ENCODE measurements at regions not wholly inside any gene's neighbourhood (a gene's known extent, or its start where the extent isn't known, plus 50 kb on each side); places are given as distances from the start of the nearest gene placed in this dataset.
"Not testable (repeated sequence)": the region's sequence is repeated elsewhere in the genome, so short reads cannot be mapped to it uniquely, and the experiment has no call there.

- no peak for DNase-seq (ENCODE audit: low read depth)
These were observed 115.2 kb upstream of the BEND6 start for GRCh38 chr6:56839533-56840183.

DNA sequence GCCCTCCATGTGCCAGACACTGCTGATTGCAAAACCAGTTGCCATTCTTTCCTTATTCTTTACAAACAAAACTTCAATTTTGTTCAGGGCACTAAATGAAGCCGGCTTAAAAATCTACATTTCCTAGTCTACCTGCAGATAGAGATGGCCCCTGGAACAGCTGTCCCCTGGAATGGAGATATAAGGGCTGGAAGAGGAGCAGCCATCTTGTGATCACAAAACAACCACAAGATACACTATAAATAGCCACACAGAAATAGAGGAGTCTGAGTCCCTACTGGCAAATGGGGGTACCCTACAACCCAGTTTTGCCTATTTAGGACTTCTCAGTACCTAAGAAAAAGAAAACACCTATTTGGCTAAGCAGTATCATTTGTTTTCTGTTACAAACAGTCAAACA, 115.9 kb upstream of the BEND6 start:
- DNase-seq (ENCODE audit: low read depth) = no peak

GRCh38 chr6:56838016-56838555, 116.8 kb upstream of the BEND6 start:
- DNase-seq (ENCODE audit: low read depth) = no peak

- no peak for DNase-seq (ENCODE audit: low read depth)
These were observed 117.5 kb upstream of the BEND6 start for GRCh38 chr6:56837322-56837894.

DNA sequence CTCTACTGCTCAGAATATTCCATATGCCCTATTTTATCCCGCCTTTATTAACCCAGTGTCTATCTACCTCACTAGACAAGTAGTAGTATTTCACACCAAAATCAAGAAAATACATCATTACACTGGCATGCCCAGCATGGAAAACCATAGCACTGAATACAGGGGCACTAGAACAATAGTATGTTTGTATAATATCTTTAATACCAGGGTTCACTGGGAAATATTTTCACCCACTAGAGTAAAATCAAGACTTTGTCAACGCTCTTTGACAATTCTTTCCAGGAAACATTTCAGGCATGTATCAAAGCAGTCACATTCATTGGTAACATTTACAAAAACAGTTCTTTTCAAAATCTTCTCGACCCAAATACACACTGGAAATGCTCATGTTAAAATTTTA, 119.3 kb upstream of the BEND6 start:
- DNase-seq (ENCODE audit: low read depth) = no peak

DNA sequence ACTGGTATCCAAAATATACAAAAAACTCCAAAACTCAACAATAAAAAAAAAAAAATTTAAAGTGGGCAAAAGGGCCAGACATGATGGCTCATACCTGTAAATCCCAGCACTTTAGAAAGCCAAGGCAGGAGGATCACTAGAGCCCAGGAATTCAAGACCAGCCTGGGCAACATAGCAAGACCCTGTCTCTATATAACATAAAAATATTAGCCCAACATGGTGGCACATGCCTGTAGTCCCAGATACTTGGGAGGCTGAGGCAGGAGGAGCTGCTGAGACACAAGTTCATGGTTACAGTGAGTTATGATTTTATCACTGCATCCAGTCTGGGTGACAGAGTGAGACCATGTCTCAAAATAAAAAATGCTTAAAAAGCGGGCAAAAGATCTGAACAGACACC, 121.0 kb upstream of the BEND6 start:
- no peak for DNase-seq (ENCODE audit: low read depth)

GRCh38 chr6:56833127-56833791, 121.6 kb upstream of the BEND6 start:
- DNase-seq (ENCODE audit: low read depth) = no peak

- no peak for DNase-seq (ENCODE audit: low read depth)
These were observed 122.7 kb upstream of the BEND6 start for GRCh38 chr6:56832225-56832624.

GRCh38 chr6:56831334-56831733, 123.6 kb upstream of the BEND6 start:
- DNase-seq (ENCODE audit: low read depth) = no peak

DNA sequence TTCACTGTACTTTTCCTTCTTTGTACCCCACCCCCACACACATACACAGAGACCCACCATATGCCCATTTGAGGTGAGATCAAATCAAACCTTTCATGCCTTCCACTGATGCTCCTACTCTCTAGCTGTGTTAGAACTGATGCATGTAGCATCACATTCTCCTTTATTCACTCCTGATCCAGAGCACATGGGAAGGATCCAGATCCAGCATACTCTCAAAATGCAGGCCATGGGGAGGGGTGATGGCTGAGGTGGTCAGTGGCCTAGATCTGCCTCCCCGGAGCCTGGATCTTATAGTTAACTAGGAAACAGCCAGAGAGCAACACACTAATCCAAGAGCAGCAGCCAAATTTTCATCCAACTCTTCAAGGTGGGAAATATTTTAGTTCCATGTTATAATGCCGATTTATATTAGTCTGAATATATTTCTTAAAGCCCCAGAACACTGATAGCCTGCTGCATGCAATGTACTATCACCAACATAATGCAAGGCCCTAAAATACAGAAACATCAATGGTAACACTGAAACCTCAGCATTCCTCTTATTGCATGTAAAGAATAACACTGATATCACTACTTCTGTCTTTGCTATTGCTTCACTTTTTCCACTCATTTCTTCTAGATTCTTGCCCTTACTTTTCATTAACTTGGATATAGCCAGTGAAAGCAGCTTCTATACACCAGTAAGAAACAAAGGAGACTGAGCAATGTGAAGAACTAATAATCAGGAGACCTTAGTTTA, 126.8 kb upstream of the BEND6 start:
- DNase-seq (ENCODE audit: low read depth) = no peak

- DNase-seq (ENCODE audit: low read depth) = not testable (repeated sequence)
These were observed 130.5 kb upstream of the BEND6 start for GRCh38 chr6:56824431-56824830.

DNA sequence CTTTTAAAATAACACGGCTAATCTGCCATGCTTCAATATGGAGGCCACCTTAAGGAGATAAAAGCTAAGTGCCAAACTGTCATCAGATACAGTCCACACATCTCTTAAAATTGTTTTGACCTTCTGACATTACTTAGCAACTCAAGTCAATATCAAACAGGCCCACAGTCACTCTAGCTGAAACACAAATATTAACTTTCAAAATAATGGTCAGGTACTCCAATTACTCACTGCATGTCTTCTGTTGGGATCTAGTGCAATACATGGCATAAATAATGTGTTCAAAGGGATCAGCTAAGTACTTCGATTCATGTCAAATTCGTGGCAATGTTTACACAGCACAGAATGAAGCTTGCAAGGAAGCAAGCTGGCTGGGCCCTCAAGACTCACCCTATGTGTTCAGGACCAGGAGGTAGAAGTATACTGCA, 133.9 kb upstream of the BEND6 start:
- DNase-seq (ENCODE audit: low read depth) = no peak

DNA sequence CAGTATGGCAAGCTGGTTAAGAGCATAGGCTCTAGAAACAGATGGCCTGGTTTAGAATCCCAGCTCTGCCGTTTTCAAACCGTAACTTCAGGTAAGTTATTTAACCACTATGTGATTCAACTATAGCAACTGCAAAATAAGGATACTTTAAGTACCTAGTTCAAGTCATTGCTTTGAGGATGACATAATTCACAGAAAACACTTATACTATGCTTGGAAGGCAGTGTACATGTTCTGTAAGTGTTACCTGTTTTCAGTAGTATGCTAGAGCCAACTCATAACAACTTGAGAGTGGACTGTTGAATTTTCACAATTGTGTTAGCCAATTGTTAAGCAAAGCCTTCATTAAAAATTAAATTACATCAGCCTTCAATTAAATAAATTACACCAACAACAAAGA, 134.8 kb upstream of the BEND6 start:
- no peak for DNase-seq (ENCODE audit: low read depth)

DNA sequence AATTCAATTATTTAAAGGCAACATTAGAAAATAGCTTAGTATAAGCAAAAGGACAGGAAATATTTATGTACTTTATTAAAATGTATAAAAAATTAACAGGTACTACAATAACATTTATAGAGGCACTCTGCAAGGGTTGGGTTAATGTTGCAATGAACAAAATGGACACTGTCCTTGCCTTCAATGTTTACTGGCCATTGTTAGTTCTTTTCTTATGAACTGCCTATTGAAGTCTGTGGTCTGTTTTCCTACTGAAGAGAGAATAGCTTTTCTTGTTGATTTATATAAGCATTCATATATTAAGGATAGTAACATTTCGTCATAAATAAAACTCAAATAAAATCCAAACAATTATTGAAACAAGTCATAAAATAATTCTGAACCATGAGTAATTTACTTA, 135.3 kb upstream of the BEND6 start:
- DNase-seq (ENCODE audit: low read depth) = no peak

DNA sequence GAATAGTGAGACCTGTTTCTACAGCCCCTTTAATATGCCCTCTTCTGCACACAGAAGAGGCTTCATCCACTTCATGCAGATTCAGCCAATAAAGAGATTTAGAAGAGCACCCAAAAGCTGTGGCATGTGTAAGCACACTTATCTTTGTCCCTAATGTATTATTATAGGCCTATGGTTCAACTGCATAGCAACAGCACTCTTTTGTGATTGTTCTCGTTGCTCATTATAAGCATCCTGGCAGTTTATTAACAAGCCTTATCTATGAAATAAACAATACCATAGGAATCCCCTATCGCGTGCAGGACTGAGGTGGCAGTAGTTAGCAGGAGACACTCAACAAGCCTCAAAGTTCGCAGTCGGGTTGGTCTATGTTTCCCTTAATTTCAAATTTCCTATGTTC, 138.5 kb upstream of the BEND6 start:
- no peak for DNase-seq (ENCODE audit: low read depth)

- DNase-seq (ENCODE audit: low read depth) = no peak
These were observed 139.5 kb upstream of the BEND6 start for GRCh38 chr6:56815436-56815835.

DNA sequence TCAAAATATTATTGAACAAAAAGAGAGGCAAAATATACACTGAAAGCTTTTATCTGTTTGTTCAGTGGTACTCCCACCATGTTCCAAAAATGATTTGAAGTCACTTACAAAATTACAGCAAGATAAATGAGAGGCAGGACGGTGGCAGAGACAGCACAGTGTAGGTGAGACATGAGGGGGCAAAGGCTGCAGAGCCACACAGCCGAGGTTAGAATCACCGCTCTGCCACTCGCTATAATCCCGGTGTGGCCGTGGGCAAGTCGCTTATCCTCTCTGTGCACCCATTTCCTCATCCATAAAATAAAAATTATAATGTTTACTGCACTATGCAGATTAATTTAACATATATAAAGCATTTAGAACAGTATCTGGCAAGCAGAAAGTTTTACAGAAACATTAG, 140.1 kb upstream of the BEND6 start:
- DNase-seq (ENCODE audit: low read depth) = no peak

GRCh38 chr6:56814308-56814707, 140.6 kb upstream of the BEND6 start:
- no peak for DNase-seq (ENCODE audit: low read depth)

DNA sequence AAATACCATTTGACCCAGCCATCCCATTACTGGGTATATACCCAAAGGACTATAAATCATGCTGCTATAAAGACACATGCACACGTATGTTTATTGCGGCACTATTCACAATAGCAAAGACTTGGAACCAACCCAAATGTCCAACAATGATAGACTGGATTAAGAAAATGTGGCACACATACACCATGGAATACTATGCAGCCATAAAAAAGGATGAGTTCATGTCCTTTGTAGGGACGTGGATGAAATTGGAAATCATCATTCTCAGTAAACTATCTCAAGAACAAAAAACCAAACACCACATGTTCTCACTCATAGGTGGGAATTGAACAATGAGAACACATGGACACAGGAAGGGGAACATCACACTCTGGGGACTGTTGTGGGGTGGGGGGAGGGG, 142.1 kb upstream of the BEND6 start:
- DNase-seq (ENCODE audit: low read depth) = not testable (repeated sequence)

DNA sequence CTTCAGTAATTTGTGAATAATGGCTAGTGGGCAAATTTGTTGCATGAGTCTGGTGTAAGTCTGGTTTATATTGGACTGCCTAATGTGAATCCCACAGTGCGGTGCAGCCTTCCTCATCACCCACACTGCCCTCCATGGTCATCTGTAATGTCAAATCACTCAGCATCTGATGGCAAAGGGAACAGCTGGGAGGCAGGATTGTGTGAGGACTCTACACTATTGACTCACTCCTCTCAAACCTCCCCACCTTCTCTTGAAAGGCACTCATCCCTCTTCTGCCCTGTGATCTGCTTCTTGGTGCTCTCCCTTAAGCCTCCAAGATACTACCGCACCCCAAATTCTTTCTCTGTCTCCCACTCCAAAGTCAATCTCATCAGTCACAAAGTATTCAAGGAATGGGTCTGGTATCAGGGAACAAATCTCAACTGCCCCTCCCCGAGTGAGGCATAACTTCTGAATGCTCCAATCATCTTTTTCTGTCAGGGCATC, 146.0 kb upstream of the BEND6 start:
- no peak for DNase-seq (ENCODE audit: low read depth)

DNA sequence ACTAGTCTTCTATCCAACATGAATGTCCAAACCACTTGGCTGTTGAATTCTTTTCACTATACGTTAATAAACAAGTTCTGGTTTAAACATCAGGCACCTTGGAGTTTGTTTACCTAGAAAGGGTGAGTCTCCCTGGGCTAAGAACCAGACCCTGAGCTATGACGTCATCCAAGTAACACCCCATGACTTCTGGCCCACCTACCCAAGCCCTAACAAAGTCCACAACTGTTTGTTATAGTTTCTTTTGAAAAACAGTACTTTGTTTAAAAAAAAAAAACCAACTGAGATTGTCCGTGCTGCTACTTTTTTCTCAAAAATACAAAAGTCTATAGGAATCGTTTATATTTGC, 146.9 kb upstream of the BEND6 start:
- no peak for DNase-seq (ENCODE audit: low read depth)

DNA sequence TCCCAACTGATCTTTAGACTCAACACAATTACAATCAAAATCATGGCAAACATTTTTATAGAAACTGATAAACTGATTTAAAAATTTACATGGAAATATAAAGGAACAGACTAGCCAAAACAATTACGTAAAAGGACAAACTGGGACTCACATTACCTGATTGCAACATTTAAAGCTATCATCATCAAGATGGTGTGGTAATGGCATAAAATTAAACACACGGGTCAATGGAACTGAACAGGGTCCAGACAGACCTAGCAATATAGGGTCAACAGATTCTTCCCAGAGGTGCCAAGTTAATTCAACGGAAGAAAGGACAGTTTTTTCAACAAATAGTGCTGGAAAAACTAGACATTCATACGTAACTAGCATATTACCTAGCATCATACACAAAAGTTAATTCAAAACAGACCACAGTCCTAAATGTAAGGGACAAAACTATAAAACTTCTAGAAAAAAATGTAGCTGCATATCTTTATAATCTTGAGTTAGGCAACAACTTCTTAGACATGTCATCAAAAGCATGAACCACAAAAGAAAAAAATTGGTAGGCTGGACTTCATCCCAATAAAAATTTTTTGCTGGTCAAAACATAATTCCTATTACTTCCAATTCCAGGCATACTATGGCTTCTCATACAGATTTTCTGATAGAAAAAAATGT, 147.4 kb upstream of the BEND6 start:
- no peak for DNase-seq (ENCODE audit: low read depth)

Data from stimulated activated CD8-positive, alpha-beta memory T cell treated with anti-CD3 and anti-CD28 coated beads, Interleukin-4, amount 100 ng/mL, for 24 hours (primary cell).